Endodermal cell (in vitro differentiated cells): ENCODE measurements at regions not wholly inside any gene's neighbourhood (a gene's known extent, or its start where the extent isn't known, plus 50 kb on each side); places are given as distances from the start of the nearest gene placed in this dataset.

Source experiments
- DNase-seq: peaks from one replicate; pipeline ENCODE4 v3.0.0-alpha.2; 2017
- H3K27ac ChIP-seq: 2 replicates; pipeline ENCODE4 v1.5.1; 2013; ENCODE audit warnings: mild to moderate bottlenecking, low read depth, low read length, moderate library complexity
- H3K27me3 ChIP-seq: 2 replicates; pipeline ENCODE4 v1.6.1; 2013; ENCODE audit warnings: mild to moderate bottlenecking, low read length, moderate library complexity; ENCODE audit not compliant: insufficient read depth, control insufficient read depth, poor library complexity, severe bottlenecking
- H3K36me3 ChIP-seq: 2 replicates; pipeline ENCODE4 v1.7.0; 2013; ENCODE audit warnings: mild to moderate bottlenecking, low read length, moderate library complexity; ENCODE audit not compliant: control insufficient read depth, insufficient read depth
- H3K4me1 ChIP-seq: one replicate; pipeline ENCODE4 v1.7.0; 2013; ENCODE audit warnings: low read length; ENCODE audit not compliant: control insufficient read depth, insufficient read depth
- H3K4me3 ChIP-seq: 2 replicates; pipeline ENCODE4 v1.5.1; 2013; ENCODE audit warnings: mild to moderate bottlenecking, low read length, moderate library complexity
- H3K9ac ChIP-seq: 2 replicates; pipeline ENCODE4 v1.6.1; 2013; ENCODE audit warnings: mild to moderate bottlenecking, low read length, moderate library complexity; ENCODE audit not compliant: poor library complexity, severe bottlenecking; ENCODE audit errors: extremely low read depth
- H3K9me3 ChIP-seq: 2 replicates; pipeline ENCODE4 v1.6.1; 2013; ENCODE audit warnings: mild to moderate bottlenecking, low read length, moderate library complexity; ENCODE audit not compliant: control insufficient read depth
- H3K27ac Mint-ChIP-seq: 2 replicates; pipeline ENCODE4 v1.8.0; 2020; ENCODE audit warnings: mixed read lengths
- H3K27me3 Mint-ChIP-seq: 2 replicates; pipeline ENCODE4 v1.8.0; 2021; ENCODE audit warnings: mild to moderate bottlenecking, mixed read lengths; ENCODE audit not compliant: insufficient read depth
- H3K36me3 Mint-ChIP-seq: 2 replicates; pipeline ENCODE4 v1.8.0; 2020; ENCODE audit warnings: low read depth, mixed read lengths
- H3K4me1 Mint-ChIP-seq: 2 replicates; pipeline ENCODE4 v1.8.0; 2020; ENCODE audit warnings: mixed read lengths
- H3K4me3 Mint-ChIP-seq: 2 replicates; pipeline ENCODE4 v1.8.0; 2020; ENCODE audit warnings: mild to moderate bottlenecking, moderate library complexity, mixed read lengths
- H3K9me3 Mint-ChIP-seq: 2 replicates; pipeline ENCODE4 v1.8.0; 2020; ENCODE audit warnings: mild to moderate bottlenecking, mixed read lengths
- WGBS, 2 experiments: methylation state at CpG; one replicate each; pipeline versions ENCODE4 v1.1.5 to v1.1.7; 2013; ENCODE audit warnings: missing lambda C conversion rate in 2 of 2, mixed read lengths in 1 of 2; ENCODE audit not compliant: insufficient coverage in 1 of 2, insufficient read length in 1 of 2; 5-methylcytosine and 5-hydroxymethylcytosine counted together
- TF ChIP-seq, protein P1 (sequence below): fragments of 200-600 bp; sonication (generic); conservative IDR thresholded peaks from 2 replicates; pipeline ENCODE4 v1.5.0; 2021; ENCODE audit warnings: antibody characterized with exemption, mild to moderate bottlenecking

DNA sequence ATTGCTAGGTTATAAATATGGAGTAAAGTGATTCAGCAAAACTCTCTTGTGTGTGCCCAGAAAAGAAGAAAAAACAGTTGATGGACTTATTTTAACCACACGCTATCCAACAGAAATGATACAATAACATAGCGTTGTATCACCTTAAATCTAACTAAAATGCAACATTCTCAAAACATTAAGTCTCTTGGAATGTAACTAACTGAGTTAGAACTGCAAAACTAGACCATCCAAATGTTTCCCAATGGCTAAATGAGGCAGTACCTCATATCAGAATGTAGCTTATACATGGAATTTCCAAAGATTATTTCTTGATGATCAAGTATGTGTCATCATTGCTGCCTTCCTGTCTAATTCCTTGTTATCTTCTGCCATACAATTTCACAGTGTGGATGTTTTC lies 187.9 kb downstream of the CNTN3 start:
- Histone ChIP-seq H3K4me3 (no peak overlapping the region), H3K36me3 (no peaks in the 10 kb centered on the region), H3K9me3 (no peaks in the 10 kb centered on the region), H3K27me3 (no peaks in the 10 kb centered on the region), H3K4me1 (no peaks in the 10 kb centered on the region), H3K9ac (no peak overlapping the region), H3K27ac (no peak overlapping the region)
- Mint-ChIP-seq H3K27me3 (no peaks in the 10 kb centered on the region), H3K36me3 (no peaks in the 10 kb centered on the region), H3K4me3 (no peak overlapping the region), H3K4me1 (no peaks in the 10 kb centered on the region), H3K9me3 (no peaks in the 10 kb centered on the region), H3K27ac (no peak overlapping the region)
- 83 to 88% methylated on average over 1 to 2 of the region's 2 CpGs for WGBS, 2 experiments
- TF ChIP-seq, protein P1, sequence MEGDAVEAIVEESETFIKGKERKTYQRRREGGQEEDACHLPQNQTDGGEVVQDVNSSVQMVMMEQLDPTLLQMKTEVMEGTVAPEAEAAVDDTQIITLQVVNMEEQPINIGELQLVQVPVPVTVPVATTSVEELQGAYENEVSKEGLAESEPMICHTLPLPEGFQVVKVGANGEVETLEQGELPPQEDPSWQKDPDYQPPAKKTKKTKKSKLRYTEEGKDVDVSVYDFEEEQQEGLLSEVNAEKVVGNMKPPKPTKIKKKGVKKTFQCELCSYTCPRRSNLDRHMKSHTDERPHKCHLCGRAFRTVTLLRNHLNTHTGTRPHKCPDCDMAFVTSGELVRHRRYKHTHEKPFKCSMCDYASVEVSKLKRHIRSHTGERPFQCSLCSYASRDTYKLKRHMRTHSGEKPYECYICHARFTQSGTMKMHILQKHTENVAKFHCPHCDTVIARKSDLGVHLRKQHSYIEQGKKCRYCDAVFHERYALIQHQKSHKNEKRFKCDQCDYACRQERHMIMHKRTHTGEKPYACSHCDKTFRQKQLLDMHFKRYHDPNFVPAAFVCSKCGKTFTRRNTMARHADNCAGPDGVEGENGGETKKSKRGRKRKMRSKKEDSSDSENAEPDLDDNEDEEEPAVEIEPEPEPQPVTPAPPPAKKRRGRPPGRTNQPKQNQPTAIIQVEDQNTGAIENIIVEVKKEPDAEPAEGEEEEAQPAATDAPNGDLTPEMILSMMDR: no peak
- no peak for DNase-seq

DNA sequence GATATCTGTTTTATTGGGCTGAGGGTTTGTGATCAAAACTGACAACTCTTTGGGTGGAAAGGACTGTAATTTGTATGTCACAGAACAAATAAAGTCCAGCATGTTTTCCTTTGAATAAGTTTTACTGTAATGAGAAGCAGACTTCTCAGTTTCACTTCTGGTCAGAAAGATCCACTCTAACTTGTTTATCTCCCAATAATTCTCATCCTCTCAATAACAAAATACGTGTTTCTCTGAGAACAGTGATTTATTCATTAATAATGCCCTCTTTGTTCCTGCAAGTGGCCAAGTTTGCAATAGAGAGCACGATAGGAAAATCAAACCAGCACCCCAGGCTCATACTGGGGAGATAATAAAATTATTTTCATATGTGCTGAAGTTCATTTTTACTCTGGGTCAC lies 190.6 kb downstream of the CNTN3 start:
- Mint-ChIP-seq H3K27ac (no peak overlapping the region), H3K9me3 (no peaks in the 10 kb centered on the region), H3K4me3 (no peak overlapping the region), H3K36me3 (no peaks in the 10 kb centered on the region), H3K27me3 (no peaks in the 10 kb centered on the region), H3K4me1 (no peaks in the 10 kb centered on the region)
- WGBS, 2 experiments: 90 to 100% methylated on average over 2 of the region's 2 CpGs
- TF ChIP-seq, protein P1: no peak
- Histone ChIP-seq H3K9ac (no peak overlapping the region), H3K36me3 (no peaks in the 10 kb centered on the region), H3K4me1 (no peaks in the 10 kb centered on the region), H3K4me3 (no peak overlapping the region), H3K9me3 (no peaks in the 10 kb centered on the region), H3K27me3 (no peaks in the 10 kb centered on the region), H3K27ac (no peak overlapping the region)
- no peak for DNase-seq

DNA sequence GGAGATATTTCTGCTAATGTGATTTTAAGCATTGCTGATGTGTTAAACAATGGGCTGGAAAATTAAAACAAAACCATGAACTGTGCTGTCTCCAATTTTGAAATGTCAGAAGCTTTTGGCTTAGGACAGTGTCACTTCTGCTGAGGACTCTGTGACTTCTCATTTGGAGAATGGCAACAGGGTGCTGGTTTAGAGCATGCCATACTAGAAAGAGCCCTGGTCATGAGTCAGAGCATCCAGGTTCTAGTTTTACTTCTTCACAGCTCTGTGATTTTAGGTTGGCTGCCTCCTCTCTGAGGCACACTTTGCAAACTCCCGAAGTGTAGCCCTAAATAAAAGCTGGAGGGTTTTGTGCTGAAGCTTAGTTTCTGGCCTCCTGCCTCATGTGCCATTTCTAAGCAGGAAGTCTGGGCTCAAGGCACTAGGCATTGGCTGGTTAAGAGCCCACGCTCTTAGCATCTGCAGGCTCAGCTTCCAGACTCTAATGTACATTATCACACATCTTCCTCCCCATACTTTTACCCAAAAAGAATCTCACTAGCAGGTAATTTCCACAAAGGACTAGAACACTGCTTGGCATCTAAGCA lies 193.8 kb downstream of the CNTN3 start:
- H3K9me3 ChIP-seq: no peaks in the 10 kb centered on the region
- Mint-ChIP-seq H3K36me3 (no peaks in the 10 kb centered on the region), H3K4me1 (no peaks in the 10 kb centered on the region), H3K4me3 (no peak overlapping the region), H3K27ac (no peak overlapping the region), H3K27me3 (no peaks in the 10 kb centered on the region), H3K9me3 (no peaks in the 10 kb centered on the region)
- H3K27ac ChIP-seq: no peak overlapping the region
- H3K4me1 ChIP-seq: no peaks in the 10 kb centered on the region
- no peak overlapping the region for H3K9ac ChIP-seq
- WGBS, 2 experiments: 95% methylated on average over 2 of the region's 2 CpGs; no CpG with 5 or more reads in 1 of the 2 experiments
- H3K27me3 ChIP-seq: no peaks in the 10 kb centered on the region
- DNase-seq: no peak
- TF ChIP-seq, protein P1: no peak
- H3K36me3 ChIP-seq: no peaks in the 10 kb centered on the region
- no peak overlapping the region for H3K4me3 ChIP-seq
